H9 (cell line): ENCODE measurements at regions not wholly inside any gene's neighbourhood (a gene's known extent, or its start where the extent isn't known, plus 50 kb on each side); places are given as distances from the start of the nearest gene placed in this dataset.

Source experiments
- DNase-seq: peaks from one replicate; pipeline ENCODE4 v3.0.0-alpha.2; 2017
- H2AFZ ChIP-seq: one replicate; pipeline ENCODE4 v1.6.1; 2013; ENCODE audit warnings: mild to moderate bottlenecking, low read length, control low read depth, moderate library complexity
- H2AK5ac ChIP-seq: 2 replicates; pipeline ENCODE4 v1.6.1; 2013; ENCODE audit warnings: low read length, control low read depth, mixed read lengths; ENCODE audit not compliant: insufficient read length
- H2BK120ac ChIP-seq: one replicate; pipeline ENCODE4 v1.6.1; 2013; ENCODE audit warnings: low read depth, mild to moderate bottlenecking, low read length, control low read depth, inconsistent platforms; ENCODE audit not compliant: poor library complexity, severe bottlenecking
- H2BK12ac ChIP-seq: 2 replicates; pipeline ENCODE4 v1.6.1; 2013; ENCODE audit warnings: low read length, control low read depth, mixed read lengths, low read depth; ENCODE audit not compliant: insufficient read length
- H2BK15ac ChIP-seq: 2 replicates; pipeline ENCODE4 v1.6.1; 2013; ENCODE audit warnings: low read depth, low read length, control low read depth
- H2BK20ac ChIP-seq: one replicate; pipeline ENCODE4 v1.6.1; 2013; ENCODE audit warnings: low read depth, mild to moderate bottlenecking, low read length, control low read depth, inconsistent platforms; ENCODE audit not compliant: poor library complexity, severe bottlenecking
- H2BK5ac ChIP-seq: 2 replicates; pipeline ENCODE4 v1.6.1; 2013; ENCODE audit warnings: low read length, control low read depth, mixed read lengths; ENCODE audit not compliant: insufficient read length
- H3K14ac ChIP-seq: 2 replicates; pipeline ENCODE4 v1.6.1; 2013; ENCODE audit warnings: low read length, control low read depth; ENCODE audit not compliant: insufficient read depth
- H3K18ac ChIP-seq: 2 replicates; pipeline ENCODE4 v1.6.1; 2013; ENCODE audit warnings: low read depth, mild to moderate bottlenecking, mixed read lengths, low read length, control low read depth; ENCODE audit not compliant: insufficient read length
- H3K23ac ChIP-seq: 2 replicates; pipeline ENCODE4 v1.6.1; 2013; ENCODE audit warnings: low read length, control low read depth, mixed read lengths, low read depth; ENCODE audit not compliant: insufficient read length
- H3K23me2 ChIP-seq: 2 replicates; pipeline ENCODE4 v1.6.1; 2013; ENCODE audit warnings: low read depth, mild to moderate bottlenecking, mixed read lengths, low read length, control low read depth; ENCODE audit not compliant: insufficient read length, poor library complexity, severe bottlenecking
- H3K27ac ChIP-seq: 2 replicates; pipeline ENCODE4 v1.5.1; 2013; ENCODE audit warnings: low read length, control low read depth, mixed read lengths, low read depth; ENCODE audit not compliant: insufficient read length
- H3K27me3 ChIP-seq: 2 replicates; pipeline ENCODE4 v1.6.1; 2013; ENCODE audit warnings: low read length, control low read depth, inconsistent platforms; ENCODE audit not compliant: insufficient read depth
- H3K4ac ChIP-seq: 2 replicates; pipeline ENCODE4 v1.6.1; 2013; ENCODE audit warnings: low read depth, mild to moderate bottlenecking, control low read depth, inconsistent platforms, low read length, moderate library complexity
- H3K4me1 ChIP-seq: 2 replicates; pipeline ENCODE4 v1.6.1; 2013; ENCODE audit warnings: low read length, control low read depth, inconsistent platforms; ENCODE audit not compliant: insufficient read depth
- H3K4me2 ChIP-seq: 2 replicates; pipeline ENCODE4 v1.6.1; 2013; ENCODE audit warnings: low read length, control low read depth, mixed read lengths; ENCODE audit not compliant: insufficient read length, insufficient read depth
- H3K56ac ChIP-seq: 2 replicates; pipeline ENCODE4 v1.6.1; 2013; ENCODE audit warnings: low read depth, mild to moderate bottlenecking, mixed read lengths, low read length, control low read depth; ENCODE audit not compliant: insufficient read length
- H3K79me1 ChIP-seq: 2 replicates; pipeline ENCODE4 v1.6.1; 2013; ENCODE audit warnings: low read depth, mild to moderate bottlenecking, moderate library complexity, low read length, control low read depth, inconsistent platforms; ENCODE audit not compliant: insufficient read depth, poor library complexity, severe bottlenecking
- H3K79me2 ChIP-seq: 2 replicates; pipeline ENCODE4 v1.6.1; 2013; ENCODE audit warnings: low read length, control low read depth, inconsistent platforms; ENCODE audit not compliant: insufficient read depth
- H3K9ac ChIP-seq: 2 replicates; pipeline ENCODE4 v1.6.1; 2013; ENCODE audit warnings: low read length, control low read depth, mixed read lengths; ENCODE audit not compliant: insufficient read length; ENCODE audit errors: extremely low read depth
- H3K9me3 ChIP-seq: one replicate; pipeline ENCODE4 v1.6.1; 2013; ENCODE audit warnings: low read depth, low read length, inconsistent platforms; ENCODE audit not compliant: control insufficient read depth
- H3T11ph ChIP-seq: one replicate; pipeline ENCODE4 v1.6.1; 2013; ENCODE audit warnings: mild to moderate bottlenecking, low read length, control low read depth, inconsistent platforms
- H4K20me1 ChIP-seq: one replicate; pipeline ENCODE4 v1.6.1; 2013; ENCODE audit not compliant: control insufficient read depth, insufficient read length, insufficient read depth
- H4K5ac ChIP-seq: 2 replicates; pipeline ENCODE4 v1.6.1; 2013; ENCODE audit warnings: low read depth, mild to moderate bottlenecking, mixed read lengths, low read length, control low read depth; ENCODE audit not compliant: insufficient read length
- H4K8ac ChIP-seq: replicated peaks from 2 replicates; pipeline ENCODE4 v1.6.1; 2013; ENCODE audit warnings: low read length, control low read depth, mixed read lengths, low read depth; ENCODE audit not compliant: insufficient read length
- H4K91ac ChIP-seq: 2 replicates; pipeline ENCODE4 v1.6.1; 2013; ENCODE audit warnings: low read depth, mild to moderate bottlenecking, moderate library complexity, mixed read lengths, low read length, control low read depth; ENCODE audit not compliant: insufficient read length
- H3K27ac Mint-ChIP-seq, 3 experiments: 2 replicates in 2 of 3; 3 replicates in 1 of 3; pipeline ENCODE4 v1.8.0; 2020 to 2021; ENCODE audit warnings: mixed read lengths in 3 of 3, mild to moderate bottlenecking in 1 of 3, moderate library complexity in 1 of 3
- H3K27me3 Mint-ChIP-seq: 2 replicates; pipeline ENCODE4 v1.8.0; 2021; ENCODE audit warnings: low read depth, mild to moderate bottlenecking, moderate library complexity, mixed read lengths
- H3K36me3 Mint-ChIP-seq, 3 experiments: 2 replicates in 2 of 3; 3 replicates in 1 of 3; pipeline ENCODE4 v1.8.0; 2020 to 2021; ENCODE audit warnings: low read depth in 3 of 3, mixed read lengths in 3 of 3; ENCODE audit not compliant: insufficient read depth in 1 of 3
- H3K4me1 Mint-ChIP-seq, 2 experiments: 2 replicates each; pipeline ENCODE4 v1.8.0; 2020; ENCODE audit warnings: mixed read lengths in 2 of 2
- H3K4me3 Mint-ChIP-seq, 2 experiments: 2 replicates in 1 of 2; 3 replicates in 1 of 2; pipeline ENCODE4 v1.8.0; 2020 to 2021; ENCODE audit warnings: mild to moderate bottlenecking in 2 of 2, mixed read lengths in 2 of 2, moderate library complexity in 1 of 2
- H3K9me3 Mint-ChIP-seq, 2 experiments: 2 replicates in 1 of 2; 3 replicates in 1 of 2; pipeline ENCODE4 v1.8.0; 2020; ENCODE audit warnings: mild to moderate bottlenecking in 2 of 2, mixed read lengths in 2 of 2, moderate library complexity in 1 of 2
- CTCF ChIP-seq: fragments of 200-600 bp; sonication (generic); conservative IDR thresholded peaks from 3 replicates; pipeline ENCODE4 v1.8.0; 2021; ENCODE audit warnings: antibody characterized with exemption, mild to moderate bottlenecking
- WGBS: extraction: QIAGEN DNeasy Blood & Tissue Kit; methylation state at CpG from one replicate; pipeline ENCODE4 v1.1.7; 2013; ENCODE audit warnings: missing lambda C conversion rate, low lambda C conversion rate, mixed read lengths; ENCODE audit not compliant: insufficient read length; ENCODE audit errors: extremely low coverage; 5-methylcytosine and 5-hydroxymethylcytosine counted together

GRCh38 chr15:87620393-87620792 is 636.1 kb downstream of the NTRK3 start:
- Histone ChIP-seq H3K23ac (no peak overlapping the region), H3K9me3 (no peaks in the 10 kb centered on the region), H3K4me1 (no peaks in the 10 kb centered on the region), H2AK5ac (no peak overlapping the region), H4K20me1 (no peaks in the 10 kb centered on the region), H3K23me2 (no peaks in the 10 kb centered on the region), H3K79me1 (no peaks in the 10 kb centered on the region), H3K79me2 (no peaks in the 10 kb centered on the region), H2AFZ (no peak overlapping the region), H3K14ac (no peak overlapping the region), H4K91ac (no peak overlapping the region), H2BK20ac (no peak overlapping the region), H4K5ac (no peak overlapping the region), H3K4ac (no peak overlapping the region), H3T11ph (no peak overlapping the region), H3K18ac (no peak overlapping the region), H4K8ac (no peak overlapping the region), H3K56ac (no peak overlapping the region), H2BK120ac (no peak overlapping the region), H3K27ac (no peak overlapping the region), H3K9ac (no peak overlapping the region), H2BK12ac (no peak overlapping the region), H3K4me2 (no peak overlapping the region), H2BK5ac (no peak overlapping the region), H2BK15ac (no peak overlapping the region), H3K27me3 (no peaks in the 10 kb centered on the region)
- WGBS, result no CpG with 5 or more reads among the region's 2 CpGs
- Mint-ChIP-seq H3K9me3 (no peaks in the 10 kb centered on the region), H3K4me3 (no peak overlapping the region), H3K36me3 (no peaks in the 10 kb centered on the region), H3K27ac (no peak overlapping the region), H3K27me3 (no peaks in the 10 kb centered on the region), H3K4me1 (peaks cover 0 to 6% of the 10 kb centered on the region in 2 experiments; a peak in 1 of 4 replicates)
- no peak for TF ChIP-seq CTCF
- DNase-seq, result no peak
